ENCODE measurements at regions not wholly inside any gene's neighbourhood (a gene's known extent, or its start where the extent isn't known, plus 50 kb on each side); places are given as distances from the start of the nearest gene placed in this dataset.

DNA sequence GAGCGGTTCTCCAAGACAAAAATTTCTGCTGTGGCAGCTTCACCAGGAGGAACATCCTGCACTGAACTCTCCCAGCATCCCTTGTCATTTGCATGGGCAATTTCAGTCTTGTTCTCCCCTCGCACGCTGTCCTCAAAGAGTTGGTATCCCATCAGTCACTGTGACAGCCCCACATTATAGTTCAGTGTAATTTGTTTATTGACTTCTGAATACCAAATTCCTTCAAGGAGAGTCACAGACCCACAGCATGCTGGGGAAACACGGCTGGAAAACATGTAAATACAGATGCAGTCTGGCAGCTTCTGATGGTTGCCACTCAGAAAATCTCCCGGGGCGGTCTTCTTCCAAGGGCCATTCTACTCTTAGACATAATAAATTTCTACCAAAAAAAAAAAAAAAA lies 151.0 kb upstream of the NEBL start:
- no peak for TF ChIP-seq REST (IDR thresholded peaks at IDR 0.05; ENCODE audit: insufficient read depth in 1 of 2, low read depth in 2 of 2, low read length in 2 of 2)
- TF ChIP-seq POLR2AphosphoS5 (IDR thresholded peaks at IDR 0.05; ENCODE audit: low read depth, low read length), result no peak
- no peak for TF ChIP-seq TAF1 (IDR thresholded peaks at IDR 0.05; ENCODE audit: borderline replicate concordance, insufficient read depth, low read length)
- no peak for TF ChIP-seq FOXP2 (optimal IDR thresholded peaks at IDR 0.05; ENCODE audit: borderline replicate concordance, extremely low read depth, extremely low read length, insufficient read depth)
- no peak for TF ChIP-seq SIN3A (IDR thresholded peaks at IDR 0.05; ENCODE audit: borderline replicate concordance, insufficient read depth, low read length)

Measured in PFSK-1 (cell line).